ENCODE measurements at regions not wholly inside any gene's neighbourhood (a gene's known extent, or its start where the extent isn't known, plus 50 kb on each side); places are given as distances from the start of the nearest gene placed in this dataset.

DNA sequence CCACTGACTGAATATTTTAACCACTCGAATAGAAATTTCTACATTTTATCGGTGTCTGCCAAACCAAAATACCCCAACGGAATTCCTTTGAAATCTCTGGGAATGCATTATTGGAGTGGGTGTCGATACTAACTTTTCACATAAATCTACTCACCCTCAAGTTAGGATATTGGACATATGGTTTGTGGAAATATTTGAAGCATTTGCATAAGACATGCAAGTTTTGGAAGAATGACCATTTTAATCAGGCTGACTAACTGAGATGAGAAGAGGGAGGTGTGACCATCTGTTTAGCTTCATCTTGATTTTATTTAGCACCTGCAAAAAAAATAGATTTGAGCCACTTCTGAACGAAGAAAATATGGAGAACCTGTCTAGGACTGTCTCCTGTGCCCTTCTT lies 61.2 kb downstream of the KLF6 start:
- no peak for DNase-seq (ENCODE audit: low spot score)

DNA sequence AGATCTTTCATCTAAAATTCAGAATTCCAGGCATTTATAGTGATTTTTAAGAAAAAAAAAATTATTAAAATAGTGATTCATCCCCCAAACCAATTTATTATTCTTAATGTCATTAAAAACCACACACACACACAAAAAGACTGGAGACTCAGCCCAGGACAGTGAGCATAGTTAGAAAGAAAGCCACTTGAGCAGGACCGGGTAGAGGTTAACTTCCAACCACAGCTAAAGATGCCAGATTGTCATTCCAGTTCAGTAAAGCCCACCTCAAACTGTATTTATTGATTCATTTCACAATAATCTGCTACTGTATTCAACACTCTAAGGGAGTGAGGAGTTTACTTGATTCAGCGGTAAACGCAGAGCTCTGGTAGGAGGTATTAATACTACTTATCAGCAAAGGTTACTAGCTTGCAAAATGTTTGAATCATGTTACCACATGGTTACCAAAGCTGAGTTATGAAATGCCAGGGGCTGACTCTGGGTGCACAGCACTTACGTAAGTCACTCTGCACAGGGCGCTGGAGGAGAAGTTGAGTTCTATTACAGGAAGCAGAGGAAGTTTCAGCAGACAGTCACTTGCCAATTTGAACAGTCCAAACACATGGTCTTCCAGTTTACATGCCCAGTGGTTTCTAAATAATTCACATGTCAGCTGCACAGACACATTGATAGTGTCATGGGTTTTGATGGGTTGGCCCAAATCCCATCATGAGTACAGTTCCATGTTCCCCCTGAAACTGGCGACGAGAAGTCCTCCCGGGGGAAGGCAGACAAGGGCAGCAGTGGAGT lies 64.6 kb downstream of the KLF6 start:
- peak; percentile 69 for DNase-seq (ENCODE audit: low spot score)

DNA sequence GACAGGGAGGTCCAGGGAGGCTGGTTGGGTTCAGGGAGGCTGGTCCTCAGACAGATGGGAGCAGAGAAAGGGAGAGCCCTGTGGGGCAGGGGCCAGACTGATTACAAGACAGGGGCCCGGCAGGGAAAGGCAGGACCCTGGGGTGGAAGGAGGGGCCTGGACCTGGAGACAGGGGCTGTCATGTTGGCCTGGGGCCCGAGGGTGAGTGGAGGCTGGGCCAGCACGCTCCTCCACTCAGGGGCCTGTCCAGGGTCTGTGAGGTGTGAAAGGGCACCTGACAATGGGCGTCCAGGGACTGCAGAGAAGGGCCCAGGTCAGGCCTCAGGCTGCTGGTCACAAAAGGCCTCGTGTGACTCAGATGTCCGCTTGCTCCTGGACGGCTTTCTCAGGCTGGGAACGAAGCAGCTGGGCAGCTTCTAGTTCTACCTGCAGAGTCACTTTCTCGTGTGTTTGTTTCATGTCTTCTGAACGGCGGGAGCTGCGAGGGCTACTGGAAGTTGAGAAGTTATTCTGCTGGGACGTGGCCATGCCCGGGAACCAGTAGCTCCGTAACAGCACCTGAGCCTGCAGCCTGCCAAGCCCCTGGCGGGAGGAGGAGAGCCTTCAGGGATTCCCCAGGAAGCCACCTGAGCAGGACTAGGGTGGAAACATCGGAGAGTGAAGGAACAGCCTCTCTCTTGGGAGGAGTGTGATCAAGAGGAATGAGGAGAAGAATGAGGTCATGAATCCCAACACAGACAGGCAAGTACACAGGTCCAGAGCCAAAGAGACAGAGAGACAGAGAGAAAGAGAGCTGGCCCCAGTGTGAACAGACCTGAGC lies 65.8 kb downstream of the KLF6 start:
- DNase-seq (ENCODE audit: low spot score), result no peak

DNA sequence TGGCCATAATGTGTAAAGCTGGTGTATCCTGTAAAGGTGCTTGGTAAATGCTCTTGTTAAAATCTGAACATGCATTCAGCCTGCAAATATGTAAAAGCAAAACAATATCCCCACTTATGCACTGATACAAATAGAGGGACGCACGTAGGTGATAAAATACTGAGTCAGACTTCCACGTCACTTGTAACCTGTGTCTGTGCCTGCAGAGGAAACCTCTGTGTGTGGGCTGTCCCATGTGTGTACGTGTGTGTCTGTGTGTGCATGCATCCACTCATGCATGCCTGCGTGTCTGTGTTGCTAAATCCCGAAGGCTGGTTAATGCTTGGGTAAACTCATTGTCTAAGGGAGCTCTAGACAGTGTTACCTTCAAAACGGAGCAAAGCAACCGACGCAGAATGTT lies 68.9 kb downstream of the KLF6 start:
- DNase-seq (ENCODE audit: low spot score), result no peak

DNA sequence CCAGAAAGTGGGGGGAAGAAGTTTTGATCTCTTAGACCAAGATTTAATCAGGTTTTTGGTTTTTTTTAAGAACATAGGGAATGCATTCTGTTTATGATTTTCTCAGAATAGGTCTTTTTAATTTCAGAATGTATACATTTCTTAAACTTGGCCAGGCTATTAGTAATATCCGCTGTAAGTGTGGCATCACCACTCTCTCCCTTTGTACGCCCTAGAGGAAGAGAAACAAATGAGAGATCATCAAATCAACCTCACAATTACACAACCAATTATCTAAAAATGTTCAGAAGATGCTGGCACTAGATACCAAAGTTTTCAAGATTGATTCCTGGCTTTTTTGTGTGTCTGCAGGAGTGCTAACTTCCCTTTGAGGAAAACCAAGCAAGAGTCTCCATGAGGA lies 70.0 kb downstream of the KLF6 start:
- no peak for DNase-seq (ENCODE audit: low spot score)

DNA sequence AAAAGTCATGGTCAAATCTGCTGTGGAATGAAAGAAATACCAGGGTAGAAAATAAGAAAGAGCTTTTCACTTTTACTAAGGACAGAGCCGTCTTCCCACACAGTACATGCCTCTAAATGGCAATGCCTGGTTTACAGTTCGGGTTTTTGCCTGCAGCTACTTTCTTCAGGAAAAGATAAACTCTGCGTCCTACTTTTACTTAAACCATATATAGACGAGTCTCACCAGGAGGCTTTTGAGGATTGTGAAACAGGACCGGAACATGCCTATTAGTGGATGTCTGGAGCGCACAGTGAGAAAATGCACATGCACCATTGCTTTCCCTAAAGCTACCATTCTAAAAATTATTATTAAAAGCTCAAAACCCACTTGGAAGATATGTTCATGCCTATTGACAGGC lies 70.5 kb downstream of the KLF6 start:
- DNase-seq (ENCODE audit: low spot score), result no peak

DNA sequence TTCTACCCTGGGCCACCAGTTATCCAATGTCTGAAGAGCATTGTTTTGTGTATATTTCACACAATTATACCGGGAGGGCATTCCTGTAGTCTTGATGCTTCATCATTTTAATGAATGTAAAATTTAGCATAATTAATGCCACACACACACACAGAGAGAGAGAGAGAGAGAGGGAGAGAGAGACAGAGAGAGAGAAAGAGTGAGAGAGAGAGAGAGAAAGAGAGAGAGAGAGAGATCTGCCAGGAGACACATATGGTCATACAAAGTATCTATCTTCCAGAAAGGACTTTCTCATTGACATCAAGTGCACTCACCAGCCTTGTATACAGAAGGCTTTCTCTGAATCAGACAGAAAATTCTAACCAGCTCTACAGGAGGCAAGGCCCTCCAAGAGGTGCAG lies 72.3 kb downstream of the KLF6 start:
- no peak for DNase-seq (ENCODE audit: low spot score)

DNA sequence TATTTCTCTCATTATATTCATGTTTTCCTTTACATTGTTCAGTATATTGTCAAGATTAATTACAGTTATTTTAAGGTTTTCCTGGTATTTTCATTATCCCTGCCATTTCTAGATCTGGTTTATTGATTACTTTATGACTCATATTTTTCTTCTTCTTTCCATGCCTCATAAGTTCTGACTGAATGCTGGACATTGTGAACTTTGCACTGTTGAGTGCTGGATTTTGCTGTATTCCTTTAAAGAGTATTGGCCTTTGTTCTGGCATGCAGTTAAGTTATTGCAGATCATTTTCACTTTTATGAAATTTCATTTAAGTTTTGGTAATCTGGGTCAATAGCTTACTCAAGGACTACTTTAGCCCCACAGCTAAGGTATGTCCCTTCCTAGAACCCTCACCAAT lies 73.1 kb downstream of the KLF6 start:
- DNase-seq (ENCODE audit: low spot score), result no peak

DNA sequence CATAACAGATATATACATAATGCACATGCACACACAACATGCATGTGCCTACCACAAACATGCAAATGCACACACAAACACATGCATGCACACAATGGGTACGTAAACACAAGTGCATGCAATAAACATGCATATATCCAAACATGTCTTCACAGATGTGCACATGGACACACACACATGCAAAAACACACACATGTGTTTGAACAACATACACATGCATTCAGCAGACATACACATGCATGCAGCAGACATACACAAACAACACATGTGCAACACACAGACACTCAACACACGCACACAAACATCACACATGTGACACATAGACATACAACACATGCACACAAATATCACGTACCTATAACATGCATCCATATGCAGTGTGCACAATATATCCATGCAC lies 74.2 kb downstream of the KLF6 start:
- DNase-seq (ENCODE audit: low spot score), result no peak

DNA sequence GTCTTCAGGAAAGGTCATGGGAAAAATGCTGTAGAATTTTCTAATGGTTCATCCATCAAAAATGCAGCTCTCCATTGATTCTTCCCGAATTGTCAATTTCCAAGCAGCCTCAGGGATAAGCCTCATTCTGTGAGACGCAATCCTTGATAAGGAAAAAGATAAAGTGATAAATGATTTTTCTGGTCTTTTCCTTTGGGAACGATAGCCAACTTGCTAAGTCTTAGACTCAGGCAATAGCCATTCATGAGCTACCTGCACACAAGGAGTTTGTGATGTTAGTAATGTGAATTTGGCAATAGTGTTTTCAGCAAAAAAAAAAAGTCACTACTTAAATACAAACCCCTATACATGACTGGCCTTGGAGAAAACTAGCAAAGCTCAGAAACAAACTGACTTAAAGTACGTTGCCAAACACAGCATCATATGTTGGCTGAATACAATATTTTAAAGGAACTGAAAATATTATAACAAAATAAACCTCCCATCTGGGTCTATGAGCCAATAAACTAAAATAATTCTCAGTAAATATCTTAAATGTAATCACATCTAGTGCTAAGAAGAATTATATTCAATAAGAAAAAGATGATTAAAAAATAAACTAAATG lies 75.5 kb downstream of the KLF6 start:
- no peak for DNase-seq (ENCODE audit: low spot score)

DNA sequence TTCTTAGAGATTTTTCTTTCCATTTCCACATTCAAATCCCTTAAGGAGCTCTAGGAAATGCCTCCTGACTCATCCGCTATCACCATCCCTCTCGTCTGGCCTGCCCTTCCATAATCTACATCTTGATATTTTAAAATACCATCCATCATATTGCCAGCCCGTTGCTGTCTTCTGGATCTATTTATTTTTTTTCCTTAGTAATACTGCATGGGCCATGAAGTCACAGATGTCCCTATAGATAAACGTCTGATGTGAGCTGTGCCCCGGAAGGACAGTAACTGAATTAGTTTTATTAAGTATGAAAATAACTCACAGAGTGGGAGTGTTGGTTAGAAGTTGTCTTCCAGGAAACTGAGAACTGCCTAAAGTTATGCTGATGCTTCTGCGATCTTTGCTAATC lies 76.2 kb downstream of the KLF6 start:
- DNase-seq (ENCODE audit: low spot score), result no peak

DNA sequence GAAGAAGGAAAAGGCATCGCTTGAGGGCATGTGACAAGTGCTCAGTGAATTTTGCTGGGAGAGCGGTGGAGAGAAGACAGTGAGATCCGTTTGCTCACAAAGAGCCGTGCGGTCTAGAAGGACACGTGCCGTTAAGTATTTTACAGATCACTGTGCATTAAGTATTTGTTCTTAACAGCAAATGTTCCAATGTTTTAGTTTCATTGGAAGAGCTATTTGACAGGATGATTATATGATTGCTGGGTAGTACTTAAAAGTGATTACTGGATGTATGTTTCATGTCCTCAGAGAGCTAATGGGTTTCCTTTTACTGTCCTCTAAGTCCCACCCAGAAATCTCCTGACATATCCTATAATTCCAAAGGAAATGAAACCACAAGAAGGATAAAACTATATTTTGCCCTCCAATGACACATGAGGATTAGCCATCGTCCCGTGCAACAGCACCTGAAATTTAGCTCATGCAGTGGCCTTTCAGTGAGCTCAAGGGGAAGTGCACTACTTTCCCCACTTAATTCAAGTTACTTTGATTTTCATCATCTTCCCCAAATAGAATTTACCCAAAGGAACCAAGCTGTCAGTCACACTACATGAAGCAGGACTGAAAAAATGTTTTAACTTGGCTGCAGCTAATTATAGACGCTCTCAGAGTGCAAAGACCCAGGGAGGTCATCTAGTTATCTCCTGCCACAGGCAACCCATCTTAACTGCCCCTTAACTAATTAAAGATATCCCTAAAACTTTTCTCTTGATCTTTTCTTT lies 80.3 kb downstream of the KLF6 start:
- DNase-seq (ENCODE audit: low spot score), result no peak

DNA sequence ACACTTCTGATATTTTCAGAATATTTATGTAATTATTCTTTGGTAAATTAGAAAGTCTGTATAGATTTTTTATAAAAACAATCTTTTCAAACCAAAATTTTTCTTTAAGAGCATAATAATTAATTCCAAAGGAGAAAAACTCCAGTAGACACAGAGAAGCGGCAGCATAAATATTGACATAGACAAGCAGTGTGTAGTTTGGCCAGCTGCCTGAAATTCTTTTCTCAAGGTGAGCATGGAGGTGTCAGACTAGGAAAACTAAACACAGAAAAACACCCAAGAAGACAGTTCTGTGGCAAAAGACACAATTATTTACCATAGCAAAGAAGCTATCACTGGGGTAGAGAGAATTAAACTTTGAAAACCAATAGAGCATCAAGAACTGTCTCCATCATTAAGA lies 82.4 kb downstream of the KLF6 start:
- no peak for DNase-seq (ENCODE audit: low spot score)

DNA sequence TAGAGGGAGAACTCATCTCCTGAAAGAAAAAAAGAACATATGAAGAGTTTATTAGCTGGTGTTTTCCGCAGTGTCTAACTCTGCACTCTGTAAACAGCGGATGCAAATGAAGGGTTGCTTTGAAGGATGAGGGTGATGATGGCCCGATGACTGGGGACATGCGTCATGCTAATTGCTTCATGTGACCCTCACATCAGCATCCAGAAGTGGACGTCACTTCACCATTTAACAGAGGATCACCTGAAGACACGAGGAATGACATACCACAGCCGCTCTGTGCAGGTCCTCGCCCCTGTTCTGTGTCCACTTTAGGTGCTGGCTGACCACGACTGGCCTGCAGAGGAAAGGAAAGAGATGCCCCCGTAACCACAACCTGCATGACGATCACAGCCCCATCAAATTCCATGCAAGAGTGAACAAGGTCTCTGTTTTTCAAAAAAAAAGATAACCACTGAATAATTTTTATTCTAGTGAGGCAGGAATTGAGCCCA lies 82.9 kb downstream of the KLF6 start:
- DNase-seq (ENCODE audit: low spot score), result no peak

DNA sequence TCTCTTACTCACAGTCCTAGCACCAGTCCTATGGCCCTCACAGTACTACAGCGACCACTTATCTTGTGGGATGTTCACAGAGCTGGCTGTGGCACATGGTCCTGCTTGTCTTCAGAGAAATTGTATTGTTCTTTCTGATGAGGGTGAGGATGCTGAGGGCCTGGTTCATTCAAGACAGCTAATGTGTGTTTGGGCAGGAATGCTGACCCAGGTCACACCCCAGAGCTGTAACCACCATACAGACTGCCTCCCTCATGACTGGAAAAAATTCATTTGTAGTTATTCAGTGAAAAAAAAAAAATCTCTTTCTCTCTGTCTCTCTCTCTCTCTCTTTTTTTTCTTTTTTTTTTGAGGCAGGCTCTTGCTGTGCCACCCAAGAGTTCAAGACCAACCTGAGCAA lies 83.5 kb downstream of the KLF6 start:
- DNase-seq (ENCODE audit: low spot score), result no peak

DNA sequence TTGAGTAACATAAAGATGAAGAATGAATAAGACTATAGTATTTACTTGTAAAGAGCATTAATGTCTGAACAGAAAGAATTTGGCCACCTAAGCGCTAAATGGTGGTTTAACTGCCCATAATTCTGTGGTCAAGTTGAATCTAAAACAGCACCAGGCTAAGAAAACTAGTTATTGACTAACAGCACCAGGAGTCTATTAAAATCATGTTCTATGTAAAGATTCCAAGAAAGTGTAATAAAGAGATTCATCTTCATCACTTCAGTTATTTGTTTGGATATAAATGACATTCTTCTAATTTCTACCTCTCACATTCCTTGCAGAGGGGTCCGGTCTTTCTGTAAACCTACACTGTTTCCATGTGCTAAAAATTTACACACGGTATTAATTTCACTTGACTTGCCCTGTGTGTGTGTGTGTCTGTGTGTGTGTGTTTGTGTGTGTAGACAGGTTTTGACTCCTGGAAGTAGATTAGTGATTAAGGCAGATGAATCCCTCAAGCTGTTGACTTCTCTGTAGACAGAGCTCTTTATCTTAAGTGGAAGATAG lies 84.4 kb downstream of the KLF6 start:
- DNase-seq (ENCODE audit: low spot score), result no peak

DNA sequence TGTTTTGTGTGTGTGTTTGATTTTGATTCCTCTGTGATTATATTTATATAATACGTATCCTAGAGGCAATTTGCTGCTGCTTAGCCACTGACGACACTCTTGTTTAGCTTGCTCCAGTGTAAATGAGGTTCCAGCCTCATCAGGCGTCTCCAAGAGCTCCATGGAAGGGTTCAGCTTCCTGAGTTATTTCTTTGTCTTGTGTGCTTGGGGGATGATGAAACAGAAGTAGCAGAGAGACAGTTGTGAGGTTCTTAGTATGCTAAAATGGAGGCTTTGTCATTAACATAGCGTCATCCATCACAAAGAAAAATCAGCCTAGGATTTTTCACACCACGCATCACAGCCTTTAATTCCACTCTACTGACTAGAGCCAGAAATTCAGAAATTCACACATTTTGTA lies 85.1 kb downstream of the KLF6 start:
- DNase-seq (ENCODE audit: low spot score), result no peak

DNA sequence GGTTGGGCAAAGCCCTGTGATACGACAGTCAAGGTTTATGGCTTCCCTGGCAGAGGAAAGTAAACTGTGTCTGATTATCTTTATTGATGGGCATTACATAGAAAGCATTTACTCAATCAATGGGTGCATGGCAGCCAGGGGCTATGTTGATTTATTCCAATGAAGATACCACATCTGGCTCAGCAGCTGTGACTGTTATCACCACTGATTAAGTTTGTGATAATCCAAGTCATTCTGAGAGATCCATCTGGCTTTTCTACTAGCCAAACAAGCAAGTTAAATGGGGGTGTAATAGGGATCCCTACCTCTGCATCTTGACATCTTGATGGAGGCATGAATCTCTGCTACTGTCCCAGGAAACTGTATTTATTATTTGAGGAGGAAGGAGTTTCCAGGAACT lies 86.7 kb downstream of the KLF6 start:
- DNase-seq (ENCODE audit: low spot score), result no peak

DNA sequence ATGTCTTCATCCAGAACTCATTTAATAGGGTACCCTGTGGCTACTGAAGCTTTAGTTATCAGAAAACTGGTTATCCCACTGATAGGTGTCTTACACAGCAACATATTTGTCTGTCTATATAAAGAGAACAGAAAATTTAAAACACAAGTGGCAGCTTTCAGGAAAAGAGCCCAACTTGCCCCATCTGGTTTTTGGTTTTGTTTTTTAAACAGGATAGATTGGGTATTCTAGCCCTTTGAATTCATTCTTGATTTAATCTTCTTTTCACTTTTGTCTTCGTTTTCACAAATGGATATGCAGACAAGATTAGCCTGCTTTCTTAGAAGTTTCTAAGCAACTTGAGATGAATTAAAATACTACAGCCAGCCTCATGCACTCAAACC lies 91.3 kb downstream of the KLF6 start:
- no peak for DNase-seq (ENCODE audit: low spot score)

DNA sequence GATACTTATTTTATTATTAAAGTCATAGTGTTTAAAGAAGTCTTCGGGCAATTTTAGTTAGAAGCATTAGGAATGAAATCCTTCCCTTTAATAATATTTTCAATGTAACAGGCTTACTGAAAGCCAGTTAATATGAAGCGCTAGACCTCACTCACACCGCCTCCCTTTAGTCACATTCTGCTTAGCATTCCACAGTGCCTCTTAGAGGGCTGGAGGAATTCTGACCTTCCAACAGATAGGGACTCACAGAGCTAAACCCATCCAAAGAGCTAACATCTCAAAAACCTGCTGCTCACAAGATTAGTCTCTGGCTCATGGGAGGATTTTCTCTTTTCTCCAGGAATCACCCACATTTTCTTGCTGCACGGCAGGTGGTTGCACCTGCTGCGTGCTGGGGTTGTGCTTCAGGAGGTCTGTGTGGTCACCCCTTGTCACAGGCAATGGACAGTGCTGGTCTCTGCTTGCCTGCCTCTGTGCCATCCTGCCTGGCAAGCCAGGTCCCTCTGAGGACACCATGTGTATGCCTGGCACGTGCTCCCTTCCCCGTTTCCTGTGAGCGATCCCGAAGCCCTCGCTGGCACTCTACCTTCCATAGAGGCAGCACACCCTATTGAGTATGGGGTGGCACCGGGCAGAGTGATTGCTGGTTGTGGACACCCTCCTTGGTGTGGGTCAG lies 91.8 kb downstream of the KLF6 start:
- DNase-seq (ENCODE audit: low spot score), result no peak

DNA sequence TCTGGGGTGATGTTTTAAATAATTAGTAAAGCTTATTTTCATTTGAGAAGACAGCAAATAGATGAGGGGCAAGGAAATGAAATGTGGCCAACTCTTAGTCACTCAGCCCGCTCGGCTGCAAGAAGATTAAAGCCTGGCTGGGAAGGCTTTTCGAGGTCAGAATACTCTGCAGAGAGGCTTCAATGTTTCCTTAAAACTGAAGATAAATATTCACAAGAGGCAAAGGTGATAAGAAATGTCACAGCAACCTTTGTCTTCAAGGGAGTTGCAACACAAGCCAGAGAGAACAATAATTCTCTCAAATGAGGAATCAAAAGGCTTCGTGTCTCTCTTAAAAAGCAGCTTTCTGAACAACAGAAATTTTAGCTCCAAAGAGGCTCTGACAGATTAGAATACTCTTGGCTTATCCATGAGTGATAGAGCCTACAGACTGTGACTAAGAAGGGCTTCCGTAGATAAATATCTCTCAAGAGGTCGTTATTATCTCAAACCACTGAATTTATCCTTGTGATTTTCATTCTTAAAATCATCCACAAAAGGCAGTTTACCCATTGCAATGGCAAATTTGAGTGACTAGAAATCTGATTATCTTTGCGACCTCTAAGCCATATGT lies 92.5 kb downstream of the KLF6 start:
- DNase-seq (ENCODE audit: low spot score), result no peak

Measured in AG08396 (cell line).